ENCODE measurements at regions not wholly inside any gene's neighbourhood (a gene's known extent, or its start where the extent isn't known, plus 50 kb on each side); places are given as distances from the start of the nearest gene placed in this dataset.

DNA sequence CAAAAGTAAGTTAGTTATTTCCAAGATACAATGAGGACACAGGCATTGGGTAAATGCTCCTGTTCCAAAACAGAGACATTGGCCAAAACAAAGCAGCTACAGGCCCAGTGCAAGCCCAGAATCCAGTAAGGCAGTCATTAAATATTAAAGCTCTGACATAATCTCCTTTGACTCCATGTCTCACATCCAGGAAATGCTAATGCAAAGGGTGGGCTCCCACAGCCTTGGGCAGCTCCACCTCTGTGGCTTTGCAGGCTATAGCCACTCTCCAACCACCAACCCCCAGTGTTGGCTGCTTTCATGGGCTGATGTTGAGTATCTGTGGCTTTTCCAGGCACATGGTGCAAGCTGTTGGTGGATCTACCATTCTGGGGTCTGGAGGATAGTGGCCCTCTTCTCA lies 733.4 kb upstream of the SOX9 start:
- H3K79me1 ChIP-seq (ENCODE audit: low read depth in 1 of 2, low read length in 2 of 2) = no peaks in the 10 kb centered on the region
- no peak overlapping the region for H2BK15ac ChIP-seq (ENCODE audit: low read depth, low read length)
- no peak overlapping the region for H3K14ac ChIP-seq (replicated peaks; ENCODE audit: low read depth, low read length)
- no peak overlapping the region for H3K9ac ChIP-seq (ENCODE audit: low read depth, low read length)
- no peak overlapping the region for H4K8ac ChIP-seq (ENCODE audit: low read depth in 2 of 2, low read length in 2 of 2)
- H3K56ac ChIP-seq (ENCODE audit: extremely low read depth, insufficient read depth, low read length) = no peak overlapping the region
- no peak overlapping the region for H3K23ac ChIP-seq (ENCODE audit: low read depth, low read length)
- no peak overlapping the region for H2AK9ac ChIP-seq (replicated peaks; ENCODE audit: low read depth, low read length, poor library complexity)
- no peaks in the 10 kb centered on the region; the same call in 1 of the 2 replicates for H3K9me3 ChIP-seq (ENCODE audit: control insufficient read depth, insufficient read depth, low read length)
- ATAC-seq (ENCODE audit: low read depth) (no peak), DNase-seq (no peak)
- H4K20me1 ChIP-seq (ENCODE audit: insufficient read depth, low read length) = no peaks in the 10 kb centered on the region
- ChIA-PET CTCF (no interaction called here), POLR2A (ENCODE audit: unreplicated experiment) (no interaction called here)
- no peak overlapping the region for H3K4me2 ChIP-seq (ENCODE audit: low read depth, low read length)
- H3K36me3 ChIP-seq (ENCODE audit: control insufficient read depth, insufficient read depth, low read length) = no peaks in the 10 kb centered on the region
- H3K4me1 ChIP-seq (ENCODE audit: control insufficient read depth, insufficient read depth, low read length) = peaks cover 1% of the 10 kb centered on the region; the same call in 1 of the 2 replicates
- H3K4ac ChIP-seq (ENCODE audit: low read depth, low read length) = no peak overlapping the region
- no peak overlapping the region for H2BK120ac ChIP-seq (ENCODE audit: low read depth, low read length)
- H3K27ac ChIP-seq (ENCODE audit: insufficient read depth, low read length) = no peak overlapping the region
- no peak overlapping the region for H2BK20ac ChIP-seq (ENCODE audit: low read depth, low read length)
- no peak overlapping the region for H2AK5ac ChIP-seq (ENCODE audit: low read depth, low read length)
- no peaks in the 10 kb centered on the region for H3K27me3 ChIP-seq (ENCODE audit: control insufficient read depth, insufficient read depth, low read length)
- no peaks in the 10 kb centered on the region for H3K9me1 ChIP-seq (ENCODE audit: insufficient read depth, low read length)
- no peak overlapping the region for H4K91ac ChIP-seq (ENCODE audit: insufficient read depth, low read depth, low read length)
- intact Hi-C loops (cut with micrococcal nuclease) = no loop called here
- H2AFZ ChIP-seq (replicated peaks; ENCODE audit: low read length, poor library complexity) = no peak overlapping the region
- no peak overlapping the region for H3K4me3 ChIP-seq (ENCODE audit: insufficient read depth, low read depth, low read length)
- in situ Hi-C loops (cut with MboI; ENCODE audit: low sequenced_read_pairs) = no loop called here
- H4K5ac ChIP-seq (ENCODE audit: low read depth, low read length) = no peak overlapping the region
- BruUV-seq (replicated peaks) = no TSS peak
- no peak for TF ChIP-seq SMC3 (IDR thresholded peaks at IDR 0.05; ENCODE audit: low read depth, low read length)
- no peak for TF ChIP-seq CEBPB (IDR thresholded peaks at IDR 0.05; ENCODE audit: low read depth, low read length)
- TF ChIP-seq, protein P1, sequence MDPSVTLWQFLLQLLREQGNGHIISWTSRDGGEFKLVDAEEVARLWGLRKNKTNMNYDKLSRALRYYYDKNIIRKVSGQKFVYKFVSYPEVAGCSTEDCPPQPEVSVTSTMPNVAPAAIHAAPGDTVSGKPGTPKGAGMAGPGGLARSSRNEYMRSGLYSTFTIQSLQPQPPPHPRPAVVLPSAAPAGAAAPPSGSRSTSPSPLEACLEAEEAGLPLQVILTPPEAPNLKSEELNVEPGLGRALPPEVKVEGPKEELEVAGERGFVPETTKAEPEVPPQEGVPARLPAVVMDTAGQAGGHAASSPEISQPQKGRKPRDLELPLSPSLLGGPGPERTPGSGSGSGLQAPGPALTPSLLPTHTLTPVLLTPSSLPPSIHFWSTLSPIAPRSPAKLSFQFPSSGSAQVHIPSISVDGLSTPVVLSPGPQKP (IDR thresholded peaks at IDR 0.05; ENCODE audit: borderline replicate concordance, low read depth, low read length) = no peak
- TF ChIP-seq POLR2A (IDR thresholded peaks at IDR 0.05; ENCODE audit: low read depth, low read length) = no peak
- no peak for TF ChIP-seq NFE2L2 (IDR thresholded peaks at IDR 0.05; ENCODE audit: low read depth, low read length)
- no peak for TF ChIP-seq CHD1 (IDR thresholded peaks at IDR 0.05; ENCODE audit: low read depth, low read length)
- no peak for TF ChIP-seq MXI1 (IDR thresholded peaks at IDR 0.05; ENCODE audit: borderline replicate concordance, low read depth, low read length)
- no peak for TF ChIP-seq FOS (IDR thresholded peaks at IDR 0.05; ENCODE audit: low read depth, low read length)
- no peak for TF ChIP-seq BHLHE40 (IDR thresholded peaks at IDR 0.05; ENCODE audit: low read depth, low read length)
- TF ChIP-seq, protein P2, sequence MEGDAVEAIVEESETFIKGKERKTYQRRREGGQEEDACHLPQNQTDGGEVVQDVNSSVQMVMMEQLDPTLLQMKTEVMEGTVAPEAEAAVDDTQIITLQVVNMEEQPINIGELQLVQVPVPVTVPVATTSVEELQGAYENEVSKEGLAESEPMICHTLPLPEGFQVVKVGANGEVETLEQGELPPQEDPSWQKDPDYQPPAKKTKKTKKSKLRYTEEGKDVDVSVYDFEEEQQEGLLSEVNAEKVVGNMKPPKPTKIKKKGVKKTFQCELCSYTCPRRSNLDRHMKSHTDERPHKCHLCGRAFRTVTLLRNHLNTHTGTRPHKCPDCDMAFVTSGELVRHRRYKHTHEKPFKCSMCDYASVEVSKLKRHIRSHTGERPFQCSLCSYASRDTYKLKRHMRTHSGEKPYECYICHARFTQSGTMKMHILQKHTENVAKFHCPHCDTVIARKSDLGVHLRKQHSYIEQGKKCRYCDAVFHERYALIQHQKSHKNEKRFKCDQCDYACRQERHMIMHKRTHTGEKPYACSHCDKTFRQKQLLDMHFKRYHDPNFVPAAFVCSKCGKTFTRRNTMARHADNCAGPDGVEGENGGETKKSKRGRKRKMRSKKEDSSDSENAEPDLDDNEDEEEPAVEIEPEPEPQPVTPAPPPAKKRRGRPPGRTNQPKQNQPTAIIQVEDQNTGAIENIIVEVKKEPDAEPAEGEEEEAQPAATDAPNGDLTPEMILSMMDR (conservative IDR thresholded peaks at IDR 0.05; ENCODE audit: low read depth, low read length) = no peak
- TF ChIP-seq RCOR1 (IDR thresholded peaks at IDR 0.05; ENCODE audit: insufficient replicate concordance, low read length) = no peak
- no peak for TF ChIP-seq RAD21 (IDR thresholded peaks at IDR 0.05; ENCODE audit: low read length)
- no peak for TF ChIP-seq MAFK (IDR thresholded peaks at IDR 0.05; ENCODE audit: low read depth, low read length)
- TF ChIP-seq RFX5 (IDR thresholded peaks at IDR 0.05; ENCODE audit: low read depth, low read length) = no peak
- TF ChIP-seq, protein P3, sequence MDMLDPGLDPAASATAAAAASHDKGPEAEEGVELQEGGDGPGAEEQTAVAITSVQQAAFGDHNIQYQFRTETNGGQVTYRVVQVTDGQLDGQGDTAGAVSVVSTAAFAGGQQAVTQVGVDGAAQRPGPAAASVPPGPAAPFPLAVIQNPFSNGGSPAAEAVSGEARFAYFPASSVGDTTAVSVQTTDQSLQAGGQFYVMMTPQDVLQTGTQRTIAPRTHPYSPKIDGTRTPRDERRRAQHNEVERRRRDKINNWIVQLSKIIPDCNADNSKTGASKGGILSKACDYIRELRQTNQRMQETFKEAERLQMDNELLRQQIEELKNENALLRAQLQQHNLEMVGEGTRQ (IDR thresholded peaks at IDR 0.05; ENCODE audit: low read depth, low read length) = no peak
- TF ChIP-seq MAZ (IDR thresholded peaks at IDR 0.05; ENCODE audit: borderline replicate concordance, low read depth, low read length) = no peak
- no peak overlapping the region for H3K18ac ChIP-seq (ENCODE audit: low read depth, low read length)
- H2BK5ac ChIP-seq (ENCODE audit: low read depth, low read length, poor library complexity, severe bottlenecking) = no peak overlapping the region
- dilution Hi-C loops (cut with HindIII; ENCODE audit: low sequenced_read_pairs, unreplicated experiment) = no loop called here

Data from IMR-90 (cell line).